DOHH2 (cell line): ENCODE measurements at regions not wholly inside any gene's neighbourhood (a gene's known extent, or its start where the extent isn't known, plus 50 kb on each side); places are given as distances from the start of the nearest gene placed in this dataset.

Experiments used
- H3F3A ChIP-seq: fragments of 200-600 bp; sonication (generic), shearing (Covaris generic); 2 replicates; pipeline ENCODE4 v1.6.0; 2016; ENCODE audit warnings: antibody characterized with exemption, mild to moderate bottlenecking; ENCODE audit not compliant: control insufficient read depth, insufficient read depth
- H3K27ac ChIP-seq: fragments of 200-600 bp; sonication (generic); 2 replicates; pipeline ENCODE4 v1.5.1; 2014; ENCODE audit warnings: low read depth, mild to moderate bottlenecking, low read length, moderate library complexity
- H3K27me3 ChIP-seq: fragments of 200-600 bp; sonication (generic); 2 replicates; pipeline ENCODE4 v1.6.1; 2014; ENCODE audit warnings: mild to moderate bottlenecking, low read length, mixed read lengths; ENCODE audit not compliant: control insufficient read depth
- H3K36me3 ChIP-seq: fragments of 200-600 bp; sonication (generic); 2 replicates; pipeline ENCODE4 v1.6.1; 2014; ENCODE audit warnings: mild to moderate bottlenecking, low read length, moderate library complexity, mixed read lengths; ENCODE audit not compliant: control insufficient read depth
- H3K4me1 ChIP-seq: fragments of 200-600 bp; sonication (generic); 2 replicates; pipeline ENCODE4 v1.6.1; 2014; ENCODE audit warnings: mild to moderate bottlenecking, low read length, mixed read lengths; ENCODE audit not compliant: control insufficient read depth
- H3K4me2 ChIP-seq: fragments of 200-600 bp; sonication (generic); 2 replicates; pipeline ENCODE4 v1.6.0; 2014; ENCODE audit warnings: mild to moderate bottlenecking, low read length, moderate library complexity
- H3K4me3 ChIP-seq: fragments of 200-600 bp; sonication (generic); 2 replicates; pipeline ENCODE4 v1.5.1; 2014; ENCODE audit warnings: mild to moderate bottlenecking, low read length, mixed read lengths
- H3K79me2 ChIP-seq: fragments of 200-600 bp; sonication (generic); 2 replicates; pipeline ENCODE4 v1.6.1; 2014; ENCODE audit warnings: mild to moderate bottlenecking, low read length, mixed read lengths; ENCODE audit not compliant: control insufficient read depth
- H3K9me2 ChIP-seq: fragments of 200-600 bp; sonication (generic); replicated peaks from 2 replicates; pipeline ENCODE4 v1.6.1; 2014; ENCODE audit warnings: mild to moderate bottlenecking, low read length, mixed read lengths; ENCODE audit not compliant: control insufficient read depth
- H3K9me3 ChIP-seq: fragments of 200-600 bp; sonication (generic); 2 replicates; pipeline ENCODE4 v1.6.1; 2014; ENCODE audit warnings: antibody characterized with exemption, low read length, mixed read lengths; ENCODE audit not compliant: control insufficient read depth, insufficient read depth
- H4K20me1 ChIP-seq: fragments of 200-600 bp; sonication (generic); 2 replicates; pipeline ENCODE4 v1.6.0; 2014; ENCODE audit warnings: low read depth, mild to moderate bottlenecking, antibody characterized with exemption, low read length, moderate library complexity; ENCODE audit not compliant: control insufficient read depth, insufficient read depth
- EZH2phosphoT487 ChIP-seq: fragments of 200-600 bp; sonication (generic); IDR thresholded peaks from 2 replicates; pipeline ENCODE4 v1.6.1; 2017; ENCODE audit warnings: borderline replicate concordance, mild to moderate bottlenecking, antibody characterized with exemption, low read length, moderate library complexity, mixed read lengths
- TF ChIP-seq, protein P1 (sequence below): fragments of 200-600 bp; sonication (generic); IDR thresholded peaks from one replicate; pipeline ENCODE4 v1.5.1; 2014; ENCODE audit warnings: antibody characterized with exemption, mild to moderate bottlenecking, low read depth, low read length; ENCODE audit not compliant: poor library complexity, severe bottlenecking

DNA sequence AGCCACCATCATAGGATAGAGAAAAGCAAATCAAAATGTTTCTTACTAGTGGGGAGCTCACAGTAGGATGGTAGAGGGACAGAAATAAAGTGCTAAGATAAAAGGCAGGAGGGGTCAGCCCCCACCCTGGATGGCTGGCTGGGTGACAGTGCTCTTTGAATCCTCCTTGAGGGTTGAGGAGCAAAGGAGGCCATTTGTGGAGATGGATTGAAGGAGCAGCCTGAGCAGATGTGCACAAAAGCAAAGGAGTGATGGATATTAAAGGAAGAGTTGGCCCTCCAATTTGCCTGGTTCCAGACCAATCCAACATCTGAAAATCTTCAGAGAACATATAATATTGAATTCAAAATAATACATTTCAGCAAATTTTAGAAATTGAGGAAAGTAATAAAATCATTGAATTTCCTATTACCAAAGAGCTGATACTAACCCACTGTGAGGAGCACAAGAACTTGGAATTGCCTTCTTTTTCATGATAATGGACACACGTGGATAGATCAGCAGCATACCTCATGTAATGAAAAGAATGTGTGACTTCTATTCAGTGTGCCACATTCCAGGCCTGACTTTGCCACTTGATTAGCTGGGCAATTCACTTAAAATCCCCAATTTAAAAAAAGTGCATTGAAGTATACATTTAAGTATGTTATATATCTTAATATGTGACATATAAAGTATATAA, 287.0 kb downstream of the FAT3 start:
- H4K20me1 ChIP-seq = no peaks in the 10 kb centered on the region
- H3K27me3 ChIP-seq = no peaks in the 10 kb centered on the region
- H3F3A ChIP-seq = no peaks in the 10 kb centered on the region
- H3K9me2 ChIP-seq = no peaks in the 10 kb centered on the region
- no peak overlapping the region for H3K27ac ChIP-seq
- no peak overlapping the region for H3K4me2 ChIP-seq
- H3K4me3 ChIP-seq = no peak overlapping the region
- TF ChIP-seq, protein P1, sequence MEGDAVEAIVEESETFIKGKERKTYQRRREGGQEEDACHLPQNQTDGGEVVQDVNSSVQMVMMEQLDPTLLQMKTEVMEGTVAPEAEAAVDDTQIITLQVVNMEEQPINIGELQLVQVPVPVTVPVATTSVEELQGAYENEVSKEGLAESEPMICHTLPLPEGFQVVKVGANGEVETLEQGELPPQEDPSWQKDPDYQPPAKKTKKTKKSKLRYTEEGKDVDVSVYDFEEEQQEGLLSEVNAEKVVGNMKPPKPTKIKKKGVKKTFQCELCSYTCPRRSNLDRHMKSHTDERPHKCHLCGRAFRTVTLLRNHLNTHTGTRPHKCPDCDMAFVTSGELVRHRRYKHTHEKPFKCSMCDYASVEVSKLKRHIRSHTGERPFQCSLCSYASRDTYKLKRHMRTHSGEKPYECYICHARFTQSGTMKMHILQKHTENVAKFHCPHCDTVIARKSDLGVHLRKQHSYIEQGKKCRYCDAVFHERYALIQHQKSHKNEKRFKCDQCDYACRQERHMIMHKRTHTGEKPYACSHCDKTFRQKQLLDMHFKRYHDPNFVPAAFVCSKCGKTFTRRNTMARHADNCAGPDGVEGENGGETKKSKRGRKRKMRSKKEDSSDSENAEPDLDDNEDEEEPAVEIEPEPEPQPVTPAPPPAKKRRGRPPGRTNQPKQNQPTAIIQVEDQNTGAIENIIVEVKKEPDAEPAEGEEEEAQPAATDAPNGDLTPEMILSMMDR = no peak
- TF ChIP-seq EZH2phosphoT487 = no peak
- H3K9me3 ChIP-seq = no peaks in the 10 kb centered on the region
- no peaks in the 10 kb centered on the region for H3K4me1 ChIP-seq
- no peaks in the 10 kb centered on the region for H3K79me2 ChIP-seq
- H3K36me3 ChIP-seq = no peaks in the 10 kb centered on the region

DNA sequence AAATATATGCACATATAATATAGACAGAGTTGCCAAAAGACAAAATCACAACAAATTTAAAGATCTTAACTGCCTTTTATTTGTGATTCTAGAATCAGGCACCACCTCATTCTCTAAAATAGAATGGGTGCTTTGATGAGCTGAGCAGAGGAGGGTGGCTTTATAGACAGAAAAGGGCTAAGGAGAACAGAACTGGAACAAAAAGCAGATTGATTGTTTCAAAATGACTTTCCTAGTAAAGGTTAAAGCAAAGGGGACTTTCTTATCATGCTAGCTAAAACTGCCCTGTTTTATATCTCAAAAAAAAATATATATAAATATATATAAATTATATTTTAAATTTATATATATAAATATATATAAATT, 287.6 kb downstream of the FAT3 start:
- Histone ChIP-seq H3K79me2 (no peaks in the 10 kb centered on the region), H3K9me3 (no peaks in the 10 kb centered on the region), H3K27ac (no peak overlapping the region), H4K20me1 (no peaks in the 10 kb centered on the region), H3K36me3 (no peaks in the 10 kb centered on the region), H3K4me3 (no peak overlapping the region), H3K4me1 (no peaks in the 10 kb centered on the region), H3K27me3 (no peaks in the 10 kb centered on the region), H3F3A (no peaks in the 10 kb centered on the region), H3K4me2 (no peak overlapping the region), H3K9me2 (no peaks in the 10 kb centered on the region)
- no peak for TF ChIP-seq EZH2phosphoT487
- TF ChIP-seq, protein P1 = no peak

DNA sequence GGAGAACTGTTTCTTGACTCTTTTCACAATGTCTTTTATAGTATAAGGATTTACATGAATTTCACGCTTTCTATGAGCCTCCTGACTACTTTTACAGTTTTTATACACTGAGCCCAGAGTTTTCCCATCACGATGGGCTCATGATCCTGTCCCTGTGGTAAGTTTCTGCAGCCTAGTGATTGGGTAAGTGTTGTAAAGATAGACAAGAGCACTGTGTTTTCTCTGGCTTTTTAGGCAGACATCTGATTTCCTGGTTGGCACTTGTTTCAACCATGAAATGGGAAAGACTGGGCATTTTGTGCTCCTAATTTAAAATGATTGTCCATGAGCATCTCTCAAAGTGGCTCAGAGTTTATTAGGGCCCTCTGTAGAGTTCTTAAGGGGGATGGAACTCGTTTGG, 299.0 kb downstream of the FAT3 start:
- Histone ChIP-seq H3K4me3 (no peak overlapping the region), H4K20me1 (no peaks in the 10 kb centered on the region), H3K9me2 (no peaks in the 10 kb centered on the region), H3K4me1 (no peaks in the 10 kb centered on the region), H3F3A (no peaks in the 10 kb centered on the region), H3K36me3 (no peaks in the 10 kb centered on the region), H3K27me3 (no peaks in the 10 kb centered on the region), H3K27ac (no peak overlapping the region), H3K9me3 (no peaks in the 10 kb centered on the region), H3K79me2 (no peaks in the 10 kb centered on the region), H3K4me2 (no peak overlapping the region)
- TF ChIP-seq, protein P1 = no peak
- no peak for TF ChIP-seq EZH2phosphoT487
